ENCODE measurements at regions not wholly inside any gene's neighbourhood (a gene's known extent, or its start where the extent isn't known, plus 50 kb on each side); places are given as distances from the start of the nearest gene placed in this dataset.

GRCh38 chr10:28985137-28985885 lies 303.6 kb upstream of the LYZL1 start:
- Histone ChIP-seq H4K20me1 (ENCODE audit: control insufficient read depth, insufficient read depth) (no peaks in the 10 kb centered on the region), H3K9ac (ENCODE audit: control insufficient read depth, insufficient read depth, low read length) (no peak overlapping the region), H3K4me3 (no peak overlapping the region), H3K79me2 (ENCODE audit: control insufficient read depth, insufficient read depth, low read length) (no peaks in the 10 kb centered on the region), H3K9me3 (replicated peaks; ENCODE audit: control insufficient read depth, insufficient read depth, low read length) (no peaks in the 10 kb centered on the region), H3K4me1 (ENCODE audit: control insufficient read depth, insufficient read depth, low read length) (no peaks in the 10 kb centered on the region), H2AFZ (ENCODE audit: control insufficient read depth, low read depth, low read length) (no peak overlapping the region), H3K36me3 (ENCODE audit: control insufficient read depth in 2 of 2, insufficient read depth in 2 of 2, low read length in 1 of 2) (no peaks in the 10 kb centered on the region), H3K27me3 (replicated peaks in 1 of 2; ENCODE audit: control insufficient read depth in 2 of 2, insufficient read depth in 2 of 2, low read length in 1 of 2) (no peaks in the 10 kb centered on the region), H3K27ac (ENCODE audit: control insufficient read depth, insufficient read depth) (no peak overlapping the region), H3K4me2 (ENCODE audit: control insufficient read depth, insufficient read depth) (no peak overlapping the region)
- WGBS (ENCODE audit: insufficient coverage, insufficient replicate concordance, low lambda C conversion rate, missing lambda C conversion rate): 45% methylated on average over 8 of the region's 8 CpGs
- ATAC-seq (no peak), DNase-seq (ENCODE audit: low read depth, low spot score) (no peak), FAIRE-seq (no peak)
- CTCF ChIA-PET: no interaction called here
- SMC1A ChIA-PET (ENCODE audit: uncharacterized antibody, unreplicated experiment): no interaction called here
- intact Hi-C loops (cut with micrococcal nuclease; ENCODE audit: unreplicated experiment): no loop called here
- no TSS peak for BruUV-seq (replicated peaks)
- in situ Hi-C loops (cut with MboI): no loop called here
- TF ChIP-seq, protein P1, sequence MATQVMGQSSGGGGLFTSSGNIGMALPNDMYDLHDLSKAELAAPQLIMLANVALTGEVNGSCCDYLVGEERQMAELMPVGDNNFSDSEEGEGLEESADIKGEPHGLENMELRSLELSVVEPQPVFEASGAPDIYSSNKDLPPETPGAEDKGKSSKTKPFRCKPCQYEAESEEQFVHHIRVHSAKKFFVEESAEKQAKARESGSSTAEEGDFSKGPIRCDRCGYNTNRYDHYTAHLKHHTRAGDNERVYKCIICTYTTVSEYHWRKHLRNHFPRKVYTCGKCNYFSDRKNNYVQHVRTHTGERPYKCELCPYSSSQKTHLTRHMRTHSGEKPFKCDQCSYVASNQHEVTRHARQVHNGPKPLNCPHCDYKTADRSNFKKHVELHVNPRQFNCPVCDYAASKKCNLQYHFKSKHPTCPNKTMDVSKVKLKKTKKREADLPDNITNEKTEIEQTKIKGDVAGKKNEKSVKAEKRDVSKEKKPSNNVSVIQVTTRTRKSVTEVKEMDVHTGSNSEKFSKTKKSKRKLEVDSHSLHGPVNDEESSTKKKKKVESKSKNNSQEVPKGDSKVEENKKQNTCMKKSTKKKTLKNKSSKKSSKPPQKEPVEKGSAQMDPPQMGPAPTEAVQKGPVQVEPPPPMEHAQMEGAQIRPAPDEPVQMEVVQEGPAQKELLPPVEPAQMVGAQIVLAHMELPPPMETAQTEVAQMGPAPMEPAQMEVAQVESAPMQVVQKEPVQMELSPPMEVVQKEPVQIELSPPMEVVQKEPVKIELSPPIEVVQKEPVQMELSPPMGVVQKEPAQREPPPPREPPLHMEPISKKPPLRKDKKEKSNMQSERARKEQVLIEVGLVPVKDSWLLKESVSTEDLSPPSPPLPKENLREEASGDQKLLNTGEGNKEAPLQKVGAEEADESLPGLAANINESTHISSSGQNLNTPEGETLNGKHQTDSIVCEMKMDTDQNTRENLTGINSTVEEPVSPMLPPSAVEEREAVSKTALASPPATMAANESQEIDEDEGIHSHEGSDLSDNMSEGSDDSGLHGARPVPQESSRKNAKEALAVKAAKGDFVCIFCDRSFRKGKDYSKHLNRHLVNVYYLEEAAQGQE (IDR thresholded peaks at IDR 0.05; ENCODE audit: low read depth, low read length): no peak
- TF ChIP-seq TCF7 (IDR thresholded peaks at IDR 0.05; ENCODE audit: borderline replicate concordance) (no peak), MEF2B (IDR thresholded peaks at IDR 0.05; ENCODE audit: partially characterized antibody, poor library complexity, severe bottlenecking) (no peak), CBX5 (IDR thresholded peaks at IDR 0.05; ENCODE audit: low read depth) (no peak), ZBED1 (IDR thresholded peaks at IDR 0.05; ENCODE audit: borderline replicate concordance) (no peak), TCF12 (IDR thresholded peaks at IDR 0.05; ENCODE audit: low read depth, low read length) (no peak), BHLHE40 (IDR thresholded peaks at IDR 0.05; ENCODE audit: borderline replicate concordance in 1 of 2, low read depth in 2 of 2, low read length in 1 of 2) (no peak), ESRRA (IDR thresholded peaks at IDR 0.05; ENCODE audit: low read length) (no peak), TBL1XR1 (IDR thresholded peaks at IDR 0.05; ENCODE audit: low read depth, low read length) (no peak)
- TF ChIP-seq, protein P2, sequence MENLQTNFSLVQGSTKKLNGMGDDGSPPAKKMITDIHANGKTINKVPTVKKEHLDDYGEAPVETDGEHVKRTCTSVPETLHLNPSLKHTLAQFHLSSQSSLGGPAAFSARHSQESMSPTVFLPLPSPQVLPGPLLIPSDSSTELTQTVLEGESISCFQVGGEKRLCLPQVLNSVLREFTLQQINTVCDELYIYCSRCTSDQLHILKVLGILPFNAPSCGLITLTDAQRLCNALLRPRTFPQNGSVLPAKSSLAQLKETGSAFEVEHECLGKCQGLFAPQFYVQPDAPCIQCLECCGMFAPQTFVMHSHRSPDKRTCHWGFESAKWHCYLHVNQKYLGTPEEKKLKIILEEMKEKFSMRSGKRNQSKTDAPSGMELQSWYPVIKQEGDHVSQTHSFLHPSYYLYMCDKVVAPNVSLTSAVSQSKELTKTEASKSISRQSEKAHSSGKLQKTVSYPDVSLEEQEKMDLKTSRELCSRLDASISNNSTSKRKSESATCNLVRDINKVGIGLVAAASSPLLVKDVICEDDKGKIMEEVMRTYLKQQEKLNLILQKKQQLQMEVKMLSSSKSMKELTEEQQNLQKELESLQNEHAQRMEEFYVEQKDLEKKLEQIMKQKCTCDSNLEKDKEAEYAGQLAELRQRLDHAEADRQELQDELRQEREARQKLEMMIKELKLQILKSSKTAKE (IDR thresholded peaks at IDR 0.05; ENCODE audit: low read depth, poor library complexity, severe bottlenecking): no peak
- TF ChIP-seq, protein P3, sequence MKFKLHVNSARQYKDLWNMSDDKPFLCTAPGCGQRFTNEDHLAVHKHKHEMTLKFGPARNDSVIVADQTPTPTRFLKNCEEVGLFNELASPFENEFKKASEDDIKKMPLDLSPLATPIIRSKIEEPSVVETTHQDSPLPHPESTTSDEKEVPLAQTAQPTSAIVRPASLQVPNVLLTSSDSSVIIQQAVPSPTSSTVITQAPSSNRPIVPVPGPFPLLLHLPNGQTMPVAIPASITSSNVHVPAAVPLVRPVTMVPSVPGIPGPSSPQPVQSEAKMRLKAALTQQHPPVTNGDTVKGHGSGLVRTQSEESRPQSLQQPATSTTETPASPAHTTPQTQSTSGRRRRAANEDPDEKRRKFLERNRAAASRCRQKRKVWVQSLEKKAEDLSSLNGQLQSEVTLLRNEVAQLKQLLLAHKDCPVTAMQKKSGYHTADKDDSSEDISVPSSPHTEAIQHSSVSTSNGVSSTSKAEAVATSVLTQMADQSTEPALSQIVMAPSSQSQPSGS (IDR thresholded peaks at IDR 0.05; ENCODE audit: low read length): no peak
- TF ChIP-seq, protein P4, sequence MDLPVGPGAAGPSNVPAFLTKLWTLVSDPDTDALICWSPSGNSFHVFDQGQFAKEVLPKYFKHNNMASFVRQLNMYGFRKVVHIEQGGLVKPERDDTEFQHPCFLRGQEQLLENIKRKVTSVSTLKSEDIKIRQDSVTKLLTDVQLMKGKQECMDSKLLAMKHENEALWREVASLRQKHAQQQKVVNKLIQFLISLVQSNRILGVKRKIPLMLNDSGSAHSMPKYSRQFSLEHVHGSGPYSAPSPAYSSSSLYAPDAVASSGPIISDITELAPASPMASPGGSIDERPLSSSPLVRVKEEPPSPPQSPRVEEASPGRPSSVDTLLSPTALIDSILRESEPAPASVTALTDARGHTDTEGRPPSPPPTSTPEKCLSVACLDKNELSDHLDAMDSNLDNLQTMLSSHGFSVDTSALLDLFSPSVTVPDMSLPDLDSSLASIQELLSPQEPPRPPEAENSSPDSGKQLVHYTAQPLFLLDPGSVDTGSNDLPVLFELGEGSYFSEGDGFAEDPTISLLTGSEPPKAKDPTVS (IDR thresholded peaks at IDR 0.05; ENCODE audit: low read depth, low read length): no peak
- RAD21 ChIA-PET (ENCODE audit: unreplicated experiment): no interaction called here
- POLR2A ChIA-PET: no interaction called here

All from GM12878 (cell line).